Tibial artery (tissue), 4 donors: ENCODE measurements at regions not wholly inside any gene's neighbourhood (a gene's known extent, or its start where the extent isn't known, plus 50 kb on each side); places are given as distances from the start of the nearest gene placed in this dataset.

Experiments used
- DNase-seq, 2 donors: peaks; one replicate each; pipeline ENCODE4 v3.0.0-alpha.2; 2019
- H3K27ac ChIP-seq, 2 donors: fragments of 200-600 bp; sonication (generic) in 1 of 2; 1 replicate in 1 of 2; 2 replicates in 1 of 2; pipeline ENCODE4 v1.5.1; 2018 to 2019; ENCODE audit warnings: mild to moderate bottlenecking in 1 of 2
- H3K27me3 ChIP-seq, 2 donors: fragments of 200-600 bp; sonication (generic) in 1 of 2; one replicate each; pipeline versions ENCODE4 v1.5.1 to v1.6.0; 2016 to 2019
- H3K36me3 ChIP-seq, 3 donors: fragments of 200-600 bp; sonication (generic) in 2 of 3; one replicate each; pipeline ENCODE4 v1.5.1; 2016 to 2019; ENCODE audit warnings: mild to moderate bottlenecking in 2 of 3
- H3K4me1 ChIP-seq, 4 donors: fragments of 200-600 bp; sonication (generic) in 2 of 4; 1 replicate in 3 of 4; 2 replicates in 1 of 4; pipeline ENCODE4 v1.5.1; 2016 to 2019
- H3K4me3 ChIP-seq, 2 donors: fragments of 200-600 bp; sonication (generic) in 1 of 2; 1 replicate in 1 of 2; 2 replicates in 1 of 2; pipeline ENCODE4 v1.5.1; 2018 to 2019; ENCODE audit warnings: mild to moderate bottlenecking in 2 of 2
- H3K9me3 ChIP-seq, 3 donors: fragments of 200-600 bp; sonication (generic) in 1 of 3; one replicate each; pipeline ENCODE4 v1.5.1; 2016 to 2019
- intact Hi-C: fragments of 100-400 bp; cut with DNase I; formaldehyde crosslinking; loops from one replicate; pipeline ENCODE4 v1.15.0; 2023; ENCODE audit warnings: low total_unique reads
- TF ChIP-seq, protein P1 (sequence below), 2 experiments: fragments of 200-600 bp in 1 of 2; fragments of 450-650 bp in 1 of 2; IDR thresholded peaks; one replicate each; pipeline ENCODE4 v1.5.1; 2017 to 2019; ENCODE audit warnings: antibody characterized with exemption in 2 of 2, mild to moderate bottlenecking in 1 of 2, moderate library complexity in 1 of 2

DNA sequence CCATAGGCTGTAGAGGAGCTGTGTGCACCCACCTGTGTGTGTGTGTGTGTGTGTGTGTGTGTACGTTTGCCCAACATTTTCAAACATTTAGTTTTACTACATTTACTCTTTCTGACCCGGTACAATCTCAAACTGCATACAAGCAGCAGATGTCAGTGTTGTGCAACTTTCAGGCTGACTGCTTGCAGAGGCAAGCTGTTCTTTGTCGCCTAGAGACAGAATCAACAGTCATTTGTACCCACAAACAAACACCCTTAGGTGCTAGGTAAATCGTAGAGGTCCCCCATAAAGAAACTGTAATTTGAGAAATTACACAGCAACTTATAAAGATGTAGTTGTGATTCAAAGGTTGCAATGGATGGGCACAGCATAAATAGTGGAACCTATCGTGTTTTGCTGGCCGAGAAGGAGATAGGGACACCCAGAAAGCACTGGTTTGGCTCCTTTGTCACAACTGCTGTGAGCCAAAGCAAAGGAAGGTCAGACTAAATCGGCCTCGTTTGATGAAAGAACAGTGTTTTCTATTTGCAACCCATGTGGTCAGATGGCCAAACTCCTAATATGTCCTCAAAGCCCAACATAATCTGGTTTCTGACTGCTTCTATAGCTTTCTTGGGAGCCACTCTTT lies 478.4 kb downstream of the TOX3 start:
- no peaks in the 10 kb centered on the region for H3K4me1 ChIP-seq
- H3K27me3 ChIP-seq: no peaks in the 10 kb centered on the region
- no peak overlapping the region for H3K4me3 ChIP-seq
- intact Hi-C loops: no loop called here
- H3K36me3 ChIP-seq: no peaks in the 10 kb centered on the region
- peaks cover 0 to 2% (median 0%) of the 10 kb centered on the region in 3 donors for H3K9me3 ChIP-seq
- DNase-seq: no peak
- TF ChIP-seq, protein P1, sequence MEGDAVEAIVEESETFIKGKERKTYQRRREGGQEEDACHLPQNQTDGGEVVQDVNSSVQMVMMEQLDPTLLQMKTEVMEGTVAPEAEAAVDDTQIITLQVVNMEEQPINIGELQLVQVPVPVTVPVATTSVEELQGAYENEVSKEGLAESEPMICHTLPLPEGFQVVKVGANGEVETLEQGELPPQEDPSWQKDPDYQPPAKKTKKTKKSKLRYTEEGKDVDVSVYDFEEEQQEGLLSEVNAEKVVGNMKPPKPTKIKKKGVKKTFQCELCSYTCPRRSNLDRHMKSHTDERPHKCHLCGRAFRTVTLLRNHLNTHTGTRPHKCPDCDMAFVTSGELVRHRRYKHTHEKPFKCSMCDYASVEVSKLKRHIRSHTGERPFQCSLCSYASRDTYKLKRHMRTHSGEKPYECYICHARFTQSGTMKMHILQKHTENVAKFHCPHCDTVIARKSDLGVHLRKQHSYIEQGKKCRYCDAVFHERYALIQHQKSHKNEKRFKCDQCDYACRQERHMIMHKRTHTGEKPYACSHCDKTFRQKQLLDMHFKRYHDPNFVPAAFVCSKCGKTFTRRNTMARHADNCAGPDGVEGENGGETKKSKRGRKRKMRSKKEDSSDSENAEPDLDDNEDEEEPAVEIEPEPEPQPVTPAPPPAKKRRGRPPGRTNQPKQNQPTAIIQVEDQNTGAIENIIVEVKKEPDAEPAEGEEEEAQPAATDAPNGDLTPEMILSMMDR (IDR thresholded peaks at IDR 0.05): no peak
- no peak overlapping the region for H3K27ac ChIP-seq

- H3K27me3 ChIP-seq: no peaks in the 10 kb centered on the region
- DNase-seq: no peak
- H3K4me1 ChIP-seq: no peaks in the 10 kb centered on the region
- intact Hi-C loops: no loop called here
- TF ChIP-seq, protein P1 (IDR thresholded peaks at IDR 0.05): no peak
- H3K27ac ChIP-seq: no peak overlapping the region
- no peak overlapping the region for H3K4me3 ChIP-seq
- H3K36me3 ChIP-seq: no peaks in the 10 kb centered on the region
- H3K9me3 ChIP-seq: peaks cover 0 to 2% (median 0%) of the 10 kb centered on the region in 3 donors
Measured at GRCh38 chr16:52066962-52067361, 480.0 kb downstream of the TOX3 start.

- H3K27me3 ChIP-seq: no peaks in the 10 kb centered on the region
- H3K4me1 ChIP-seq: no peaks in the 10 kb centered on the region
- DNase-seq: no peak
- TF ChIP-seq, protein P1 (IDR thresholded peaks at IDR 0.05): no peak
- no peak overlapping the region for H3K27ac ChIP-seq
- no peaks in the 10 kb centered on the region for H3K9me3 ChIP-seq
- H3K36me3 ChIP-seq: no peaks in the 10 kb centered on the region
- intact Hi-C loops: no loop called here
- no peak overlapping the region for H3K4me3 ChIP-seq
Measured at GRCh38 chr16:52056259-52056658, 490.7 kb downstream of the TOX3 start.

DNA sequence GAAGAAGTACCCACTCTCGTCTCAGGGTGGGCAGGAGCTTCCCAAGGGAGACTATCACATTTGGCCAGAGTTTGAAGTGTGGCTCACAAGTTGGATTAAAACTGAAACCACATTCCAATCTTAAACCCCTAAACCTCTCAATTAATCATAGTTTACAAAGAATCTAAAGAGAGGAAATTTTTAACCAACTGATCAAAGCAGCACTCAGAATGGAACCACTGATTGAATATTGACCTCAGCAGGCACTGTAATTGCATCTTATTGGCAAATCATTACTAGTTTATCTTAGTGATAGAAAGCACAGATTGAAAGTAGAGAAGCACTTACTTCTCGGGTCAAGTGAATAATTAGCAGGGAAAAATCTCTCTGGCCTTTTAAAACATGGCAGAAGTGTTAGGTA lies 491.6 kb downstream of the TOX3 start:
- H3K4me3 ChIP-seq: no peak overlapping the region
- no peaks in the 10 kb centered on the region for H3K4me1 ChIP-seq
- no peak overlapping the region for H3K27ac ChIP-seq
- no peak for DNase-seq
- H3K36me3 ChIP-seq: no peaks in the 10 kb centered on the region
- no peaks in the 10 kb centered on the region for H3K27me3 ChIP-seq
- TF ChIP-seq, protein P1 (IDR thresholded peaks at IDR 0.05): no peak
- intact Hi-C loops: no loop called here
- H3K9me3 ChIP-seq: no peaks in the 10 kb centered on the region

DNA sequence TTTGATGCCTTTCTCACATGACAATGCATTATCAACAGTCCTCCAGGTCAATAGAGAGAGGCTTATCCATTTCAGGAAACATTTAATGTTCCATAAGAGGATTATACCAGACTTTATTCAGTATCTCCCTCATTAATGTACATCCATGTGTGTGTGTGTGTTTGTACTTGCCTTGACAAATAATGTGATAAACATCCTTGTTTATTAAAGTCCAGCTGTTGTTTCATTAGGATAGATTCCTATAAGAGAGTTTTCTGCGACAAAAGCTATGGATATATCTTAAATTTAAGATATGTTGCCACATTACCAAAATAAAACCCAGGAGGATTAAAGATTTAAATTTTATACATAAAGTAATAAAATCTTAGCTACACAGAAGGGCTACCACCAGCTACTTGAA lies 492.6 kb downstream of the TOX3 start:
- no peak for DNase-seq
- Histone ChIP-seq H3K9me3 (no peaks in the 10 kb centered on the region), H3K4me3 (no peak overlapping the region), H3K27me3 (no peaks in the 10 kb centered on the region), H3K36me3 (no peaks in the 10 kb centered on the region), H3K27ac (no peak overlapping the region), H3K4me1 (no peaks in the 10 kb centered on the region)
- intact Hi-C loops: no loop called here
- TF ChIP-seq, protein P1 (IDR thresholded peaks at IDR 0.05): no peak

- intact Hi-C loops: no loop called here
- H3K36me3 ChIP-seq: no peaks in the 10 kb centered on the region
- no peak for DNase-seq
- H3K4me3 ChIP-seq: no peak overlapping the region
- H3K4me1 ChIP-seq: no peaks in the 10 kb centered on the region
- H3K9me3 ChIP-seq: no peaks in the 10 kb centered on the region
- no peak overlapping the region for H3K27ac ChIP-seq
- H3K27me3 ChIP-seq: no peaks in the 10 kb centered on the region
- TF ChIP-seq, protein P1 (IDR thresholded peaks at IDR 0.05): no peak
Measured at GRCh38 chr16:52052818-52053217, 494.1 kb downstream of the TOX3 start.
